GM23248 (cell line): ENCODE measurements at regions not wholly inside any gene's neighbourhood (a gene's known extent, or its start where the extent isn't known, plus 50 kb on each side); places are given as distances from the start of the nearest gene placed in this dataset.

ENCODE experiments used
- EZH2 ChIP-seq: fragments of 200-600 bp; sonication (generic); IDR thresholded peaks from 2 replicates; pipeline ENCODE4 v1.6.1; 2018; ENCODE audit warnings: antibody characterized with exemption, mild to moderate bottlenecking; ENCODE audit not compliant: insufficient read depth, poor library complexity, severe bottlenecking
- EZH2phosphoT487 ChIP-seq: fragments of 200-600 bp; sonication (generic); IDR thresholded peaks from 2 replicates; pipeline ENCODE4 v1.6.1; 2018; ENCODE audit warnings: antibody characterized with exemption, moderate library complexity, mild to moderate bottlenecking, low read depth; ENCODE audit not compliant: insufficient read depth

GRCh38 chr10:65528986-65529385 lies 1396.8 kb upstream of the LRRTM3 start:
- TF ChIP-seq EZH2, result no peak
- no peak for TF ChIP-seq EZH2phosphoT487
